Fibroblast of lung (primary cell): ENCODE measurements at regions not wholly inside any gene's neighbourhood (a gene's known extent, or its start where the extent isn't known, plus 50 kb on each side); places are given as distances from the start of the nearest gene placed in this dataset.

Source experiments
- CTCF ChIP-seq, 2 donors: IDR thresholded peaks in 1 of 2; conservative IDR thresholded peaks in 1 of 2; 1 replicate in 1 of 2; 2 replicates in 1 of 2; pipeline ENCODE4 v1.5.1; 2011 to 2012; ENCODE audit warnings: low read length in 2 of 2, control low read depth in 1 of 2, inconsistent platforms in 1 of 2, low read depth in 1 of 2, mild to moderate bottlenecking in 1 of 2
- EZH2 ChIP-seq: IDR thresholded peaks from 2 replicates; pipeline ENCODE4 v1.5.1; 2012; ENCODE audit warnings: low read length, control low read depth, mild to moderate bottlenecking; ENCODE audit errors: missing control alignments

DNA sequence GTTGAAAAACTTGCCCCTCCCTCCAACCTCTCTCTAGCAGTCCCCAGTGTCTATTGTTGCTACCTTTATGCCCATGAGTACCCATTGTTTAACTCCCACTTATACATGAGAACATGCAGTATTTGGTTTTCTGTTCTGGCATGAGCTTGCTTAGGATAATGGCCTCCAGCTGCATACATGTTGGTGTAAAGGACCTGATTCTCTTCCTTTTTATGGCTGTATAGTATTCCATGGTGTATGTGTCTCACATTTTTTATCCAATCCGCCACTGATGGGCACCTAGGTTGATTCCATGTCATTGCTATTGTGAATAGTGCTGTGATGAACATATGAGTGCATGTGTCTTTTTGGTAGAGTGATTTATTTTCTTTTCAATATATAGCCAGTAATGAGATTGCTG lies 50.0 kb upstream of the GPC4 start:
- TF ChIP-seq CTCF (conservative IDR thresholded peaks at IDR 0.05 in 1 of 2, IDR thresholded peaks at IDR 0.05 in 1 of 2; ENCODE audit: low read depth in 1 of 2, low read length in 2 of 2) (no peak), EZH2 (no peak)
